ENCODE measurements at regions not wholly inside any gene's neighbourhood (a gene's known extent, or its start where the extent isn't known, plus 50 kb on each side); places are given as distances from the start of the nearest gene placed in this dataset.

GRCh38 chr16:20221208-20221607, 106.1 kb downstream of the GP2 start:
- intact Hi-C loops (cut with micrococcal nuclease; ENCODE audit: unreplicated experiment) = no loop called here
- no peaks in the 10 kb centered on the region for H3K79me2 ChIP-seq (ENCODE audit: control insufficient read depth, insufficient read depth, low read length)
- POLR2A ChIA-PET = no interaction called here

More at GRCh38 chr16:20221208-20221607, 106.1 kb downstream of the GP2 start:
- Histone ChIP-seq H4K20me1 (ENCODE audit: control insufficient read depth, insufficient read depth) (no peaks in the 10 kb centered on the region), H2AFZ (ENCODE audit: control insufficient read depth, low read depth, low read length) (no peak overlapping the region), H3K9ac (ENCODE audit: control insufficient read depth, insufficient read depth, low read length) (no peak overlapping the region), H3K4me1 (ENCODE audit: control insufficient read depth, insufficient read depth, low read length) (no peaks in the 10 kb centered on the region), H3K27me3 (replicated peaks in 1 of 2; ENCODE audit: control insufficient read depth in 2 of 2, insufficient read depth in 2 of 2, low read length in 1 of 2) (no peaks in the 10 kb centered on the region), H3K4me2 (ENCODE audit: control insufficient read depth, insufficient read depth) (no peak overlapping the region), H3K36me3 (ENCODE audit: control insufficient read depth in 2 of 2, insufficient read depth in 2 of 2, low read length in 1 of 2) (no peaks in the 10 kb centered on the region), H3K9me3 (replicated peaks; ENCODE audit: control insufficient read depth, insufficient read depth, low read length) (no peaks in the 10 kb centered on the region), H3K27ac (ENCODE audit: control insufficient read depth, insufficient read depth) (no peak overlapping the region), H3K4me3 (no peak overlapping the region)
- DNase-seq (ENCODE audit: low read depth, low spot score) = no peak
- ChIA-PET RAD21 (ENCODE audit: unreplicated experiment) (no interaction called here), SMC1A (ENCODE audit: uncharacterized antibody, unreplicated experiment) (no interaction called here), CTCF (interaction anchor here (2.0 kb wide), 1 partner anchor 9 kb away, joined by 4 read pairs; no protein-coding TSS in a partner anchor)
- no peak for FAIRE-seq
- in situ Hi-C loops (cut with MboI) = no loop called here
- ATAC-seq = no peak
- no peak for TF ChIP-seq MEF2B (IDR thresholded peaks at IDR 0.05; ENCODE audit: partially characterized antibody, poor library complexity, severe bottlenecking)
- TF ChIP-seq LARP7 (IDR thresholded peaks at IDR 0.05) = no peak
- no peak for TF ChIP-seq STAT3 (IDR thresholded peaks at IDR 0.05; ENCODE audit: low read depth, low read length)
- TF ChIP-seq, protein P1, sequence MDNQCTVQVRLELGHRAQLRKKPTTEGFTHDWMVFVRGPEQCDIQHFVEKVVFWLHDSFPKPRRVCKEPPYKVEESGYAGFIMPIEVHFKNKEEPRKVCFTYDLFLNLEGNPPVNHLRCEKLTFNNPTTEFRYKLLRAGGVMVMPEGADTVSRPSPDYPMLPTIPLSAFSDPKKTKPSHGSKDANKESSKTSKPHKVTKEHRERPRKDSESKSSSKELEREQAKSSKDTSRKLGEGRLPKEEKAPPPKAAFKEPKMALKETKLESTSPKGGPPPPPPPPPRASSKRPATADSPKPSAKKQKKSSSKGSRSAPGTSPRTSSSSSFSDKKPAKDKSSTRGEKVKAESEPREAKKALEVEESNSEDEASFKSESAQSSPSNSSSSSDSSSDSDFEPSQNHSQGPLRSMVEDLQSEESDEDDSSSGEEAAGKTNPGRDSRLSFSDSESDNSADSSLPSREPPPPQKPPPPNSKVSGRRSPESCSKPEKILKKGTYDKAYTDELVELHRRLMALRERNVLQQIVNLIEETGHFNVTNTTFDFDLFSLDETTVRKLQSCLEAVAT (IDR thresholded peaks at IDR 0.05) = no peak
- TF ChIP-seq NFIC (IDR thresholded peaks at IDR 0.05; ENCODE audit: low read depth, low read length) = no peak
- TF ChIP-seq DPF2 (IDR thresholded peaks at IDR 0.05) = no peak
- TF ChIP-seq NBN (IDR thresholded peaks at IDR 0.05) = no peak
- TF ChIP-seq EP300 (IDR thresholded peaks at IDR 0.05; ENCODE audit: borderline replicate concordance in 1 of 2, control insufficient read depth in 1 of 2, low read depth in 2 of 2, low read length in 2 of 2) = no peak
- TF ChIP-seq MEF2A (IDR thresholded peaks at IDR 0.05; ENCODE audit: insufficient read depth, low read depth, low read length) = no peak
- no peak for TF ChIP-seq CREM (IDR thresholded peaks at IDR 0.05; ENCODE audit: low read depth)
- no peak for TF ChIP-seq BHLHE40 (IDR thresholded peaks at IDR 0.05; ENCODE audit: borderline replicate concordance in 1 of 2, low read depth in 2 of 2, low read length in 1 of 2)
- TF ChIP-seq ZBTB40 (IDR thresholded peaks at IDR 0.05; ENCODE audit: borderline replicate concordance) = no peak
- TF ChIP-seq, protein P2, sequence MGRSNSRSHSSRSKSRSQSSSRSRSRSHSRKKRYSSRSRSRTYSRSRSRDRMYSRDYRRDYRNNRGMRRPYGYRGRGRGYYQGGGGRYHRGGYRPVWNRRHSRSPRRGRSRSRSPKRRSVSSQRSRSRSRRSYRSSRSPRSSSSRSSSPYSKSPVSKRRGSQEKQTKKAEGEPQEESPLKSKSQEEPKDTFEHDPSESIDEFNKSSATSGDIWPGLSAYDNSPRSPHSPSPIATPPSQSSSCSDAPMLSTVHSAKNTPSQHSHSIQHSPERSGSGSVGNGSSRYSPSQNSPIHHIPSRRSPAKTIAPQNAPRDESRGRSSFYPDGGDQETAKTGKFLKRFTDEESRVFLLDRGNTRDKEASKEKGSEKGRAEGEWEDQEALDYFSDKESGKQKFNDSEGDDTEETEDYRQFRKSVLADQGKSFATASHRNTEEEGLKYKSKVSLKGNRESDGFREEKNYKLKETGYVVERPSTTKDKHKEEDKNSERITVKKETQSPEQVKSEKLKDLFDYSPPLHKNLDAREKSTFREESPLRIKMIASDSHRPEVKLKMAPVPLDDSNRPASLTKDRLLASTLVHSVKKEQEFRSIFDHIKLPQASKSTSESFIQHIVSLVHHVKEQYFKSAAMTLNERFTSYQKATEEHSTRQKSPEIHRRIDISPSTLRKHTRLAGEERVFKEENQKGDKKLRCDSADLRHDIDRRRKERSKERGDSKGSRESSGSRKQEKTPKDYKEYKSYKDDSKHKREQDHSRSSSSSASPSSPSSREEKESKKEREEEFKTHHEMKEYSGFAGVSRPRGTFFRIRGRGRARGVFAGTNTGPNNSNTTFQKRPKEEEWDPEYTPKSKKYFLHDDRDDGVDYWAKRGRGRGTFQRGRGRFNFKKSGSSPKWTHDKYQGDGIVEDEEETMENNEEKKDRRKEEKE (IDR thresholded peaks at IDR 0.05) = no peak
- no peak for TF ChIP-seq MTA2 (IDR thresholded peaks at IDR 0.05; ENCODE audit: low read depth)
- TF ChIP-seq, protein P3, sequence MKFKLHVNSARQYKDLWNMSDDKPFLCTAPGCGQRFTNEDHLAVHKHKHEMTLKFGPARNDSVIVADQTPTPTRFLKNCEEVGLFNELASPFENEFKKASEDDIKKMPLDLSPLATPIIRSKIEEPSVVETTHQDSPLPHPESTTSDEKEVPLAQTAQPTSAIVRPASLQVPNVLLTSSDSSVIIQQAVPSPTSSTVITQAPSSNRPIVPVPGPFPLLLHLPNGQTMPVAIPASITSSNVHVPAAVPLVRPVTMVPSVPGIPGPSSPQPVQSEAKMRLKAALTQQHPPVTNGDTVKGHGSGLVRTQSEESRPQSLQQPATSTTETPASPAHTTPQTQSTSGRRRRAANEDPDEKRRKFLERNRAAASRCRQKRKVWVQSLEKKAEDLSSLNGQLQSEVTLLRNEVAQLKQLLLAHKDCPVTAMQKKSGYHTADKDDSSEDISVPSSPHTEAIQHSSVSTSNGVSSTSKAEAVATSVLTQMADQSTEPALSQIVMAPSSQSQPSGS (IDR thresholded peaks at IDR 0.05; ENCODE audit: low read length) = no peak
- WGBS (ENCODE audit: insufficient coverage, insufficient replicate concordance, low lambda C conversion rate, missing lambda C conversion rate) = 36% methylated on average over 6 of the region's 6 CpGs
- no TSS peak for BruUV-seq (replicated peaks)

Measured in GM12878 (cell line).